Neutrophil (primary cell): ENCODE measurements at regions not wholly inside any gene's neighbourhood (a gene's known extent, or its start where the extent isn't known, plus 50 kb on each side); places are given as distances from the start of the nearest gene placed in this dataset.
"Not testable (repeated sequence)": the region's sequence is repeated elsewhere in the genome, so short reads cannot be mapped to it uniquely, and the experiment has no call there.

Experiments
- H3K27ac ChIP-seq: fragments of 200-600 bp; sonication (generic); 2 replicates; pipeline ENCODE4 v1.5.1; 2016; ENCODE audit warnings: mild to moderate bottlenecking, moderate library complexity
- H3K27me3 ChIP-seq: fragments of 200-600 bp; sonication (generic); 2 replicates; pipeline ENCODE4 v1.6.0; 2016; ENCODE audit warnings: mild to moderate bottlenecking
- H3K36me3 ChIP-seq: fragments of 200-600 bp; sonication (generic); 2 replicates; pipeline ENCODE4 v1.5.1; 2017
- H3K4me1 ChIP-seq, 2 experiments: fragments of 200-600 bp in 1 of 2; sonication (generic) in 1 of 2; 1 replicate in 1 of 2; 2 replicates in 1 of 2; pipeline versions ENCODE4 v1.5.1 to v1.6.1; 2013 to 2016; ENCODE audit warnings: low read depth in 1 of 2, low read length in 1 of 2, mild to moderate bottlenecking in 1 of 2, moderate library complexity in 1 of 2; ENCODE audit not compliant: control insufficient read depth in 1 of 2, insufficient read depth in 1 of 2
- H3K4me3 ChIP-seq, 2 experiments: fragments of 200-600 bp in 1 of 2; sonication (generic) in 1 of 2; 1 replicate in 1 of 2; 2 replicates in 1 of 2; pipeline ENCODE4 v1.5.1; 2013 to 2016; ENCODE audit warnings: low read depth in 1 of 2, low read length in 1 of 2, mild to moderate bottlenecking in 1 of 2, moderate library complexity in 1 of 2
- H3K9me3 ChIP-seq: fragments of 200-600 bp; sonication (generic); 2 replicates; pipeline ENCODE4 v1.5.1; 2016
- TF ChIP-seq, protein P1 (sequence below): fragments of 200-600 bp; sonication (generic); IDR thresholded peaks from 2 replicates; pipeline ENCODE4 v1.5.1; 2016; ENCODE audit warnings: antibody characterized with exemption

GRCh38 chr20:59101961-59102360 lies 59.4 kb upstream of the PRELID3B start:
- TF ChIP-seq, protein P1, sequence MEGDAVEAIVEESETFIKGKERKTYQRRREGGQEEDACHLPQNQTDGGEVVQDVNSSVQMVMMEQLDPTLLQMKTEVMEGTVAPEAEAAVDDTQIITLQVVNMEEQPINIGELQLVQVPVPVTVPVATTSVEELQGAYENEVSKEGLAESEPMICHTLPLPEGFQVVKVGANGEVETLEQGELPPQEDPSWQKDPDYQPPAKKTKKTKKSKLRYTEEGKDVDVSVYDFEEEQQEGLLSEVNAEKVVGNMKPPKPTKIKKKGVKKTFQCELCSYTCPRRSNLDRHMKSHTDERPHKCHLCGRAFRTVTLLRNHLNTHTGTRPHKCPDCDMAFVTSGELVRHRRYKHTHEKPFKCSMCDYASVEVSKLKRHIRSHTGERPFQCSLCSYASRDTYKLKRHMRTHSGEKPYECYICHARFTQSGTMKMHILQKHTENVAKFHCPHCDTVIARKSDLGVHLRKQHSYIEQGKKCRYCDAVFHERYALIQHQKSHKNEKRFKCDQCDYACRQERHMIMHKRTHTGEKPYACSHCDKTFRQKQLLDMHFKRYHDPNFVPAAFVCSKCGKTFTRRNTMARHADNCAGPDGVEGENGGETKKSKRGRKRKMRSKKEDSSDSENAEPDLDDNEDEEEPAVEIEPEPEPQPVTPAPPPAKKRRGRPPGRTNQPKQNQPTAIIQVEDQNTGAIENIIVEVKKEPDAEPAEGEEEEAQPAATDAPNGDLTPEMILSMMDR: no peak
- peak overlapping the region; percentile 12 to 49 for H3K4me3 ChIP-seq
- H3K4me1 ChIP-seq: peaks cover 48 to 51% of the 10 kb centered on the region in 2 experiments
- H3K27me3 ChIP-seq: no peaks in the 10 kb centered on the region
- H3K36me3 ChIP-seq: no peaks in the 10 kb centered on the region
- H3K27ac ChIP-seq: peak overlapping the region; percentile 91
- H3K9me3 ChIP-seq: no peaks in the 10 kb centered on the region

DNA sequence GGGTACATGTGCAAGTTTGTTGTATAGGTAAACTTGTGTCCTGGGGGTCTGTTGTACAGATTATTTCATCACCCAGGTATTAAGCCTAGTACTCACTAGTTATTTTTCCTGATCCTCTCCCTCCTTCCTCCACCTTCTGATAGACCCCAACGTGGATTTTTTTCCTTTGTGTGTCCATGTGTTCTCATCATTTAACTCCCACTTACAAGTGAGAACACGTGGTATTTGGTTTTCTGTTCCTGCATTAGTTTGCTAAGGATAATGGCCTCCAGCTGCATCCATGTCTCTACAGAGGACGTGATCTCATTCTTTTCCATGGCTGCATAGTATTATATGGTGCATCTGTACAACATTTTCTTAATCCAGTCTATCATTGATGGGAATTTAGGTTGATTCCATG lies 57.3 kb upstream of the PRELID3B start:
- H3K4me1 ChIP-seq: peaks cover 38 to 40% of the 10 kb centered on the region in 2 experiments
- H3K9me3 ChIP-seq, H3K36me3 ChIP-seq, H3K27me3 ChIP-seq, H3K4me3 ChIP-seq, H3K27ac ChIP-seq: not testable (repeated sequence)

GRCh38 chr20:59095140-59095539 lies 52.6 kb upstream of the PRELID3B start:
- H3K27me3 ChIP-seq: no peaks in the 10 kb centered on the region
- H3K9me3 ChIP-seq: no peaks in the 10 kb centered on the region
- no peak overlapping the region for H3K27ac ChIP-seq
- TF ChIP-seq, protein P1: no peak
- H3K4me1 ChIP-seq: no peaks in the 10 kb centered on the region
- H3K4me3 ChIP-seq: no peak overlapping the region
- H3K36me3 ChIP-seq: no peaks in the 10 kb centered on the region

- H3K4me1 ChIP-seq: no peaks in the 10 kb centered on the region
- H3K27ac ChIP-seq: no peak overlapping the region
- TF ChIP-seq, protein P1: no peak
- no peaks in the 10 kb centered on the region for H3K27me3 ChIP-seq
- H3K9me3 ChIP-seq: no peaks in the 10 kb centered on the region
- no peaks in the 10 kb centered on the region for H3K36me3 ChIP-seq
- H3K4me3 ChIP-seq: no peak overlapping the region
Measured at GRCh38 chr20:59094576-59094975, 52.0 kb upstream of the PRELID3B start.
